AG08395 (cell line): ENCODE measurements at regions not wholly inside any gene's neighbourhood (a gene's known extent, or its start where the extent isn't known, plus 50 kb on each side); places are given as distances from the start of the nearest gene placed in this dataset.

Experiments used
- DNase-seq: peaks from one replicate; pipeline ENCODE4 v3.0.0; 2012; ENCODE audit warnings: mixed read lengths, low spot score

- DNase-seq: no peak
Measured at GRCh38 chr2:19545507-19545906, 187.1 kb upstream of the OSR1 start.

- DNase-seq: peak; percentile 31
Measured at GRCh38 chr2:19543663-19544383, 185.4 kb upstream of the OSR1 start.

DNA sequence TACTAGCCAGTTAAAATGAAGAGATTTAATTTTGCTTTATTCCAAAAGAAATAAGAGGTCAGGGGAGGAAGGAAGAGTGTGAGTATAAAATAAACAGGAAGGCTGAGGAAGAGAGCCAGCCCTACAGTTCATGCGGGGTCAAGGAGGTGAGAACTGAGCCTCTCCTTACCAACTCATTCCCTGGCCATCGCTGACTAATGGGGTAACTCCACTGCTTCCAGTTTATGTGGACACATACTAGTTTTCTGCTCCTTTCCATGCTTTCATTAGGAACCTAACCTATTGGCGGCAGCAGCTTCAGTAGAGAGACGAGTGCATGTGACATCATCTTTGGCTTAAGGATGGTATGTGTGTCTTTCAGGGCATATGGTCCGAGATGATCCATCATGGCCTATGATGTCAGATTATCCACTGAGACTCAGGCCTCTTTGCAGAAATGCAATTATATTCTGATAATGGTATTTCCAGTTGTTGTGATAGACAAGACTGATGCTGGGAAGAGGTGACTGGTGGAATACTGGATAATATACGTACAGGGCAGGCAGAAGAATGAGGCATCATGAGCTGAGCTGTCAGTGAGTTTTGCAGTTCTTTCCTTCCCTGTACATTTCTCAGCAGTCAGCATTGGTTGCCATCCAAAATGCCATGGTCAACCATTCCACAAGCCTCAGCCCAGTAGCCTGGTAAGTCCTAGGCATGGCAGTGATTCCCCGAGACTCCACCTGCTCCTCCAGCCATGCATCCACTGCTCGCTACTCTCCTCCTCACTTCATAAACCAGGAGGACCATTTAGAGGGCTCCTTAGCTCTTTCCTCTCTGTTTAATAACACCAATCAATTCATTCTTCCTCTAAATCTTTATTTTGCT lies 184.6 kb upstream of the OSR1 start:
- no peak for DNase-seq

DNA sequence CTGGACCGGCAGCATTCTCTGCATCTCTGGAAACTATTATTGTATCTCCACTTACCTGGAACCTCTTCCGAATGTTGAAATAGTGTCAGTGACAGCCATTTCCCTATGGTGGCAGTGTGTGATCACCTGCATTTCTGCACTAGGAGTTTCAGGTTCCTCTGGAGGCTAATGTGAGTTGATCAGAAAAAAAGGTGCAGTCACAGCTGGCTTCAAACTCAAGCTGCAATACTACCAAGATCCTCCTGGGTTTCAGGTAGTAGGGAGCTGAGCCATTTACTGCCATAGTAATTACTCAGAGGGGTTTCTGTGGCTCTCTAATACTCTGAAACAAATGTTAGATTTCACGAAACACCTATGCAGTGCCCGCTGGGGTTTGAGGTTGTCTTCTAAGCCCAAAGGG lies 183.5 kb upstream of the OSR1 start:
- DNase-seq: no peak

DNA sequence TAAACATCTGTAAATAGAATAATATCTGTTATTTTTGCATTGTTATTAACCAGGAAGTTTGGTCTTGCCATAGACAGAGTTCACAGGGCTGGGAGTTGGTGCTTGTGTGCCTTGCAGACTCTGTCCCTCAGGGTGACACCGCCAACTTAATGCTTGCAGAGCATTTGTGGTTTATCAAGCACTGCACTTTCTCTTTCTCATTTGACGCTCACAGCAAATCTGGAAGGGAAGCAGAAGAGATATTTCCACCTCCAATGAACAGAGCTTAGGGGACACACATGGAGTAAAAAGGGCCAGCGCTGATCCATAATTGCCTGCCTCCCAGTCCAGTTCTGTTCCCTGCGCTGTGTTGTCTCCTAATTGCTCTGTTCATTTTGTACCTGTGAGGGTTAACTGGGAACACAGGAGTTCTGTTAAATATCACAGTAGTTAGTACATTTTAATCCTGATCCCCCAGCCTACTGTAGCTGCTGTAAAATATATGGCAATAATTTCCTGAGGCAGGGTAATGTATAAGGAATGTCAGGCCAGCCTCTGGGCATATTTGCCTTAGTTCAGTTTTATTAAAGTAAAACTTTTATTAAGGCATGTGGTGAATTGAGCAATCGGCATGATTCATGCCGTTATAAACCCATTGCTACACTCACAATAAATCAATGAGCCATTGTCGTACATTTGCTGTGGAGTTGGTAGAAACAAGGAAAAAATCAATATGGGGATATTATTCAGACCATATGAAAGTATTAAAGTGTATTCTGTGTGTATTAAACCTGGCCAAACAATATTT lies 182.5 kb upstream of the OSR1 start:
- peak; percentile 70 for DNase-seq

DNA sequence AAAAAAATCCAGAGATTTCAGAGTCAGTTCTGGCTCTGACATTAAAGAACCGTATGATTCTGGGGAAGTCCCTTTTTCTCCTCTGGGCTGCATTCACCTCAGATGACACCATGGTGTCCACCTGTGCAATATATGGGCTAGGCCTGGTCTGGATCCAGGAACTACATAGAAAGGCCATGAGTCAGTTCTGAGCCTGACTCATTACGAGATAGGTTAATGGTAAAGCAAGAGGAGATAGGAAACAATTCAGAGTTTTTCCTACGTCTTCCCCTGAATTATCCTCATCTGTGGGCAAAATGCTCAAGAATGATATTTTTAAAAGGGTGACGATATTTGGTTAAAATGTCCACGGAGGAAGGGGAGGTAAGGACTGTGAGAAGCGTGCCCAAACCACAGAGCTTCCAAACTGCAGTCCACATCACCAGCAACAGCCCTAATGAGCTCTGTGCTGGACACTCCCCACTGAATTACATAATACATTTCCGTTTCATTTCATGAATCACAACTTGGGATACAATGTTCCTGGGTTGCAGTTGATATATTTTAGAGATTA lies 180.1 kb upstream of the OSR1 start:
- DNase-seq: peak; percentile 88

- no peak for DNase-seq
Measured at GRCh38 chr2:19536136-19536535, 177.7 kb upstream of the OSR1 start.

DNA sequence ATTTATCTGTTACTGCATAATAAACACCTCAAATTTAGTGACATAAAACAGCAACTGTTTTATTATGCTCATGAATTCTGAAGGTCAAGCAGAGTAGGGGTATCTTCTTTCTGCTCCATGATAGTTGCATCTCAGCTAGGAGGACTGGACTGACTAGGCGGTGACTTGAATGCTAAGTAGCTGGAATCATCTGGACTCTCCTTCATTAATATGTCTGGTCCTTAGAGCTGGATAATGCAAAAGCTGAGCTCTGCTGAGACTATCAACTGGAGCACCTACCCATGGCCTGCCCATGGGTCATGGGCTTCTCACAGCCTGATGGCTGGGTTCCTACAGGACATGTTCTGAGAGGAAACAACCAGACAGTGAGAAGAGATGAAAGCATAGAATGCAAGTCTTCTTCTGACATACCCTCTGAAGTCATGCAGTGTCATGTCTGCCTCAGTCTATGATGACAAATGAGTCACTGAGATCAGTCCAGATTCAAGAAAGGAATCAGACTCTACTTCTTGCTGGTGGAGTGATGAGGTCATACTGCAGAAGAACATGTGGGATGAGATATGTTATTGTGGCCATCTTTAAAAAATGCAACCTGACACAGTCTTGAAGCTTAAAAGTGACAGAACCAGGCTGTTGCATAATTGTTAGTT lies 174.2 kb upstream of the OSR1 start:
- no peak for DNase-seq

- DNase-seq: no peak
Measured at GRCh38 chr2:19529677-19530076, 171.3 kb upstream of the OSR1 start.

- DNase-seq: no peak
Measured at GRCh38 chr2:19527771-19528170, 169.3 kb upstream of the OSR1 start.

DNA sequence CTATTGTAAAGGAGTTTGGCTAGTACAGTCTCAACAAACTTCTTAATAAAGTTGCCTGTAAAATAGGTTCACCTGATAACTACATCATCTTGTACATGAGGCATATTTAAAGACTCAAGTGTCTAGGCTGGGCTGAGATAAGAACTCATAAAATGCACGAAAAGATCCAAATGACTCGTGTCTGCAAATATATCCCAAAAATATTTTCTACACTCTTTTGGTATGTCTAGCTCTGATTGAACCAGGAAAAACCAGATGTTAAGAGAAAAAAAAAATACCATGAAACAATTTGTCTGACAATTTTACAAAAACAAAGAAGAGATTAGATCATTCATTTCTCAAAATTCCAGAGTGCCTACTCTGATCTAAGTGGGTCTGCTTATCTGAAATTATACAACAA lies 166.9 kb upstream of the OSR1 start:
- no peak for DNase-seq

GRCh38 chr2:19519045-19519444 lies 160.6 kb upstream of the OSR1 start:
- no peak for DNase-seq

DNA sequence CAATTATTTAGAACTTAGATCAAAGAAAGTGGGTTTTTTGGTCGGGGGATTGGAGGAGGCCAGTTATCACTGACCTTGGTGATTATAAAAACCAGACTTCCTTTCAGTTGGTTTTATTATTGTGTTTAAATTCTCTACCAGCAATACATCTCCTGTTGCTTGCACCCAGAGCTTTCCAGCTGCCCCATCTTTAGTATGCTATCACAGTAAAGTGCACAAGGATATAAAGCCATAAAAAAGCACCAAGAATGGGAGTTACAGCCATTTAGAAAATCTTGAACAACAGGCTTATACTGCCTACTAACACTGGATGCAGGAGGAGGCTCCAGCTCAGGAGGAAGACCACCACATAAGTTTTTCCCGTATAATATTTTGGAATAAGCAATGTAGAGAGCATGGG lies 148.7 kb upstream of the OSR1 start:
- no peak for DNase-seq

GRCh38 chr2:19505199-19506136 lies 147.0 kb upstream of the OSR1 start:
- DNase-seq: no peak

DNA sequence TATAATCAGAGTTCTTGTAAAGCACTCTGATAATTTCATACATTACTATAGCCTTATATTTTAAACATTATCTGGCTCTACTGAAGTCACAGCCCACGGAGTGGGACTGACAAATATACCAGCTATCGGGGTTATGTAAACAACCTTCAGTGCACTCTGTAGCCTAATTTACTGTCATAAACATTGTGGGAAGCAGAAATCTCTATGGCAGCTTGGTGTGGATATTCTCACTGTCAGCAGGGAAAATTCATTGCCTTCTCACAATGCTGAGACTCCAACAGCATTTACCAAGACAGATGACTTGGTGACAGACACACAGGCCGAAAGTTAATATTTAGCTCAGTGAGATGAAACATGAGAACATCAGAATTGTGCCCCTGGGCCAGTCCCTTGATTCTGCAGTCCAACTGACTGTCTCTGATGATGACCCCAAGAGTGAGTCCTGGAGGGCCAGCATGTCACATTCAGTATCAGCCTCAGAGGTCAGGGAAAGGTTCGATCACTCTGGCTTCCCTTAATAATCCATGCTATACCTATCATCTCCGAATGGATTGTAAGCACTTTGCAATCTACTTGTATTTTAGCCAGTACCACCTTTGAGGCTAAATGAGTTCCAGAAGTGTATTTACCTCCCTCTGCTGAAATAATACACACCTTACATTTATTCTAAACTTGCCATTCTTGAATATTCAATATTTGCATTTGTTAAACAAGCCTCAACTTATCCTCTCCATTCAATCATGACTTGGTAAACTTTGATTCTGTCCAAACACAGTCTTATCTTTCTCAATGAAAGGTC lies 146.2 kb upstream of the OSR1 start:
- DNase-seq: no peak

DNA sequence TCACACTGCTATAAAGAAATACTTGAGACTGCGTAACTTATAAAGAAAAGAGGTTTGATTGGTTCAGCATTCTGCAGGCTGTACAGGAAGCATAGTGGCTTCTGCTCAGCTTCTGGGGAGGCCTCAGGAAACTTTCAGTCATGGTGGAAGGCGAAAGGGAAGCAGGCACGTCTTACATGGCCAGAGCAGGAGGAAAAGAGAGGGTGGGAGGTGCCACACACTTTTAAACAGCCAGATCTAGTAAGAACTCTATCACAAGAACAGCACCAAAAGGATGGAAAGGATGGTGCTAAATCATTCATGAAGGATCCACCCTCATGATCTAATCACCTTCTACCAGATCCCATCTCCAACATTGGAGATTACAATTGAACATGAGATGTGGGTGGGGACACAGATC lies 145.5 kb upstream of the OSR1 start:
- DNase-seq: no peak

- no peak for DNase-seq
Measured at GRCh38 chr2:19503406-19503805, 145.0 kb upstream of the OSR1 start.

- no peak for DNase-seq
Measured at GRCh38 chr2:19500126-19500525, 141.7 kb upstream of the OSR1 start.

- no peak for DNase-seq
Measured at GRCh38 chr2:19496646-19497045, 138.2 kb upstream of the OSR1 start.

GRCh38 chr2:19494241-19494640 lies 135.8 kb upstream of the OSR1 start:
- no peak for DNase-seq
